ENCODE measurements at regions not wholly inside any gene's neighbourhood (a gene's known extent, or its start where the extent isn't known, plus 50 kb on each side); places are given as distances from the start of the nearest gene placed in this dataset.

DNA sequence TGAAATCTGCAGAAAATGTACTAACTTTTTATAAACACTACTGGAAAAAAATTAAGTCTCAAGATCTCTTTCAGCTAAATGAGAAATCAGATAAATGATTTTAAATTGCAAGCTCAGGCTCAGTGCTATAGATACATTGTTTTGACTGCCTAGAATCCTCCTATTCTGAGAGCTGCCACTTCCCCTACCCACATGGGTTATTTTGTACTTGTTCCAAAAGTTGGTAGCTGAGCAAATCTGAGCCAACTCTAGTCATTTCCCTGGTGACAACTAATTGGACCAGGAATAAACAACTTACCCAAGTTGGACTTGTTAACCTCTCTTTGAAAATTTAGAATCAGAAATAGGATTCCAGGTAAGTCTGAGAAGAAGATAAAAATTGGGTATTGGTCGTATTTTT, 202.1 kb downstream of the MBL2 start:
- TF ChIP-seq, protein P1, sequence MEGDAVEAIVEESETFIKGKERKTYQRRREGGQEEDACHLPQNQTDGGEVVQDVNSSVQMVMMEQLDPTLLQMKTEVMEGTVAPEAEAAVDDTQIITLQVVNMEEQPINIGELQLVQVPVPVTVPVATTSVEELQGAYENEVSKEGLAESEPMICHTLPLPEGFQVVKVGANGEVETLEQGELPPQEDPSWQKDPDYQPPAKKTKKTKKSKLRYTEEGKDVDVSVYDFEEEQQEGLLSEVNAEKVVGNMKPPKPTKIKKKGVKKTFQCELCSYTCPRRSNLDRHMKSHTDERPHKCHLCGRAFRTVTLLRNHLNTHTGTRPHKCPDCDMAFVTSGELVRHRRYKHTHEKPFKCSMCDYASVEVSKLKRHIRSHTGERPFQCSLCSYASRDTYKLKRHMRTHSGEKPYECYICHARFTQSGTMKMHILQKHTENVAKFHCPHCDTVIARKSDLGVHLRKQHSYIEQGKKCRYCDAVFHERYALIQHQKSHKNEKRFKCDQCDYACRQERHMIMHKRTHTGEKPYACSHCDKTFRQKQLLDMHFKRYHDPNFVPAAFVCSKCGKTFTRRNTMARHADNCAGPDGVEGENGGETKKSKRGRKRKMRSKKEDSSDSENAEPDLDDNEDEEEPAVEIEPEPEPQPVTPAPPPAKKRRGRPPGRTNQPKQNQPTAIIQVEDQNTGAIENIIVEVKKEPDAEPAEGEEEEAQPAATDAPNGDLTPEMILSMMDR (IDR thresholded peaks at IDR 0.05; ENCODE audit: extremely low read depth in 1 of 2, insufficient read depth in 1 of 2, low read depth in 1 of 2, low read length in 2 of 2) = no peak
- TF ChIP-seq, protein P2, sequence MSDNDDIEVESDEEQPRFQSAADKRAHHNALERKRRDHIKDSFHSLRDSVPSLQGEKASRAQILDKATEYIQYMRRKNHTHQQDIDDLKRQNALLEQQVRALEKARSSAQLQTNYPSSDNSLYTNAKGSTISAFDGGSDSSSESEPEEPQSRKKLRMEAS (IDR thresholded peaks at IDR 0.05; ENCODE audit: insufficient read depth, insufficient read length) = no peak
- TF ChIP-seq POLR2AphosphoS5 (IDR thresholded peaks at IDR 0.05; ENCODE audit: insufficient read depth, low read depth, low read length) = no peak
- TF ChIP-seq EZH2 (IDR thresholded peaks at IDR 0.05; ENCODE audit: borderline replicate concordance, low read depth, low read length, severe bottlenecking) = no peak
